ENCODE measurements at regions not wholly inside any gene's neighbourhood (a gene's known extent, or its start where the extent isn't known, plus 50 kb on each side); places are given as distances from the start of the nearest gene placed in this dataset.

- Mint-ChIP-seq H3K36me3 (ENCODE audit: low read depth) (peaks cover 6% of the 10 kb centered on the region), H3K4me1 (no peaks in the 10 kb centered on the region), H3K27ac (ENCODE audit: unreplicated experiment) (no peak overlapping the region), H3K9me3 (no peaks in the 10 kb centered on the region), H3K4me3 (no peak overlapping the region), H3K27me3 (ENCODE audit: low read depth) (no peaks in the 10 kb centered on the region)
- TF ChIP-seq CTCF (conservative IDR thresholded peaks at IDR 0.05), result peak; percentile 28
- peak; percentile 11 for DNase-seq (ENCODE audit: low read depth, low spot score)
These were observed 72.2 kb downstream of the BLTP1 start for GRCh38 chr4:122224348-122224747.

- no peaks in the 10 kb centered on the region for H3K4me1 Mint-ChIP-seq
- H3K27ac Mint-ChIP-seq (ENCODE audit: unreplicated experiment), result no peak overlapping the region
These were observed 75.1 kb downstream of the BLTP1 start for GRCh38 chr4:122227202-122227601.

GRCh38 chr4:122229857-122230256 lies 77.7 kb downstream of the BLTP1 start:
- no peaks in the 10 kb centered on the region for H3K27me3 Mint-ChIP-seq (ENCODE audit: low read depth)
- no peak for DNase-seq (ENCODE audit: low read depth, low spot score)
- no peaks in the 10 kb centered on the region for H3K9me3 Mint-ChIP-seq
- TF ChIP-seq CTCF (conservative IDR thresholded peaks at IDR 0.05), result no peak
- no peaks in the 10 kb centered on the region for H3K4me1 Mint-ChIP-seq
- H3K36me3 Mint-ChIP-seq (ENCODE audit: low read depth), result peaks cover 5% of the 10 kb centered on the region
- H3K4me3 Mint-ChIP-seq, result no peak overlapping the region
- H3K27ac Mint-ChIP-seq (ENCODE audit: unreplicated experiment), result no peak overlapping the region

More at GRCh38 chr4:122227202-122227601, 75.1 kb downstream of the BLTP1 start:
- no peak for DNase-seq (ENCODE audit: low read depth, low spot score)
- Mint-ChIP-seq H3K4me3 (no peak overlapping the region), H3K36me3 (ENCODE audit: low read depth) (peaks cover 2% of the 10 kb centered on the region), H3K27me3 (ENCODE audit: low read depth) (no peaks in the 10 kb centered on the region), H3K9me3 (no peaks in the 10 kb centered on the region)
- no peak for TF ChIP-seq CTCF (conservative IDR thresholded peaks at IDR 0.05)

GRCh38 chr4:122232633-122233032 lies 80.5 kb downstream of the BLTP1 start:
- Mint-ChIP-seq H3K9me3 (no peaks in the 10 kb centered on the region), H3K27me3 (ENCODE audit: low read depth) (no peaks in the 10 kb centered on the region), H3K27ac (ENCODE audit: unreplicated experiment) (no peak overlapping the region), H3K36me3 (ENCODE audit: low read depth) (peaks cover 13% of the 10 kb centered on the region), H3K4me1 (no peaks in the 10 kb centered on the region), H3K4me3 (no peak overlapping the region)
- TF ChIP-seq CTCF (conservative IDR thresholded peaks at IDR 0.05), result no peak
- no peak for DNase-seq (ENCODE audit: low read depth, low spot score)

- DNase-seq (ENCODE audit: low read depth, low spot score), result no peak
These were observed 82.6 kb downstream of the BLTP1 start for GRCh38 chr4:122234686-122235085.

More at GRCh38 chr4:122234686-122235085, 82.6 kb downstream of the BLTP1 start:
- no peak for TF ChIP-seq CTCF (conservative IDR thresholded peaks at IDR 0.05)
- H3K27ac Mint-ChIP-seq (ENCODE audit: unreplicated experiment), result no peak overlapping the region
- no peaks in the 10 kb centered on the region for H3K4me1 Mint-ChIP-seq
- no peak overlapping the region for H3K4me3 Mint-ChIP-seq
- H3K36me3 Mint-ChIP-seq (ENCODE audit: low read depth), result peaks cover 24% of the 10 kb centered on the region
- H3K9me3 Mint-ChIP-seq, result no peaks in the 10 kb centered on the region
- no peaks in the 10 kb centered on the region for H3K27me3 Mint-ChIP-seq (ENCODE audit: low read depth)

Data from neural crest cell (in vitro differentiated cells).